NCI-H1417 treated with DMSO at 0.1 percent for 48 hours (cell line): ENCODE measurements at regions not wholly inside any gene's neighbourhood (a gene's known extent, or its start where the extent isn't known, plus 50 kb on each side); places are given as distances from the start of the nearest gene placed in this dataset.

Source experiments
- DNase-seq: peaks from one replicate; lab custom pipeline; 2025; lab: John Stamatoyannopoulos, UW

DNA sequence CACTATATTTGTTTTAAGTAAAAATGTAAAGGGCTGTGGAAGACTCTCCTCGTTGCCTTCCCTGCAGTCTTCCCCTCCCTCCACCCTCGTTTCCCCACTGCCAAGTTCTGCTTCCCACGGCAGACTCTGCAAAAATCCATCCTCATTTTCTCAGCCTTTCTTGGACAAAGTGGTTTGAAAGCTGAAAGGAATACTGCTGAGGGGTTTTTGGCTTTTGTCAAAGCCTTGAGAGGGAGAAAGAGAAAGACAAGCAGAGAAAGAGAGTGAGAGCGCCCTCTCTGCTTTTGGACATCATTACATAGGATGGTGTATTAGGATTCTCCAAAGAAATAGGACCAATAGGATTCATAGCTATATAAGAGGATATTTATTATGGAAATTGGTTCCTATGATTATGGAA, 455.9 kb upstream of the SOX11 start:
- no peak for DNase-seq

DNA sequence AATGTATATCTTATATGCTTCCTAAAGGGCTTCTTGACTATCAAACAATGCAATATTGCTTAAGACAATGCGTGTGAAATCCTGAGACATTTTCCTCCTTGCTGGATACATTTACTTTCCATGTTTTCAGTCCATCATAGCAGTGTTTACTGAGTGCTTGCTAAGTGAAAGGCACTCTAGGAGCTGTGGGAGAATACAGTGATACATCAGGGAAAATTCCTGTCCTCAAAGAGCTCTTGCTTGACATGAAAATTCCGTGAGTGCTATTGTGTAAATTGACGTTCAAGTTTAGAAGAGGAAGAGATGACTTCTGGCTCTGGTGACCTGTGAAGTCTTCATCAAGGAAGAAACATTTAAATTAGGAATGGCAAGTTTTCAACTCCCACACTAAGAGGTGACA, 449.4 kb upstream of the SOX11 start:
- DNase-seq: no peak

DNA sequence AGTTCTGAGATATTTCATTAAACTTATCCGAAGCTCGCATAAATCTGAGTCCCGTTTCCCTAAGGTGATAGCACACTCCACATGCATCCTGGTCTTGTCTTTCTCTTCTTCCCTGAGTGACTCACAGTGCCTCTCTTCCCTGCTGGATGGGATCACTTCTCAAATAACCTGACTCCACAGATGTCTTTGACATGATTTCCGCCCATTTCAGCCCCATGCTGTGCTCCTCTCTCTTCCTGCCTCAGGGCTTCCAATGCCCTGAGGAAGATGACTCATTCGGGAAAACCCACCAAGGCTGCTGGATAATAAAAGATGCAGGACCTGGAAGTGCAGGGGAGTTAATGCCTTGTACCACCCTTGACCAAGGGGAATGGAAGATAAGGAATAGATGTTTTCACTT, 441.7 kb upstream of the SOX11 start:
- no peak for DNase-seq

DNA sequence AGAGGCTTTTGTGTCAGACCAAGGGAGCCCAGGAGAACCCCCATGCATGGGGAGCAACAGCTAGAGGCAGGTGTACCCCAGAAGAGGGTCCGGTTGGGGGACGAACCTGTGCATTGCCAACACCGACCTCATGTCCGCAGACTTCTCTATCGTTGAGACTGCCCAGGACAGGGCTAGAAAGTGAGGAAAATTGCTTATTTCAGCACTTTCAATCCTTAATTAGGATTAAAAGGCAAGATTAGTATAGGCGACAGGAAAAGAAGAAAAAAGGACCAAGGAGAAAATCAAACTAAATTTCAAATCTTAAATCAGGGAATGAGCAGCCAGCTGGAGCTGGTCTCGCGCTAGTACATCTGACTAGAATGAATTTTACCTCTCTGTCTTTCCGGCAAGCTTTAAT, 438.9 kb upstream of the SOX11 start:
- no peak for DNase-seq

DNA sequence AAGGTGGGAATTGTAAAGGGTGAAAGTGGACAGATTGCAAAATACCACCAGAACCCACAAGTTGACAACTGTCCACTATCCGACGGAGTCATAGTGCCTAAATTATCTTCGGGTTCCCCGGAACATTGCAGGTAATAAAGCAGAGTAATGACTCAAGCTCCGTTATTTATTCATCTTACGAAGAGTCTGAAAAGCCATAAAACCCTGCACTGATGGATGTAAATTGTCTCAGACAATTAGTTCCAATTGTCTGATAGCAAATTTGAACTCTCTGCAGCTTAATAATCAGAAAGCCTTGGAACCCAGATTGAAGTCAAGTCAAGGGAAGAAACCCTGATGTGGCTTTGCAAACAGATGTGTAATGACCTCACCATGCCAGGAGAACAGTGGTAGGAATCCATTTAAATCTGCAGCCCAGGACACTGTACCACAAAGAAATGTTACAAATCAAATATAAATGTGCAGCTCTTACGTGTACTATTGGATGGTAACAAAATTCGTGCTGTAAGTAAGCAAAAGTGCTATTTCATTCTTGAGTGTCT, 437.3 kb upstream of the SOX11 start:
- DNase-seq: no peak

DNA sequence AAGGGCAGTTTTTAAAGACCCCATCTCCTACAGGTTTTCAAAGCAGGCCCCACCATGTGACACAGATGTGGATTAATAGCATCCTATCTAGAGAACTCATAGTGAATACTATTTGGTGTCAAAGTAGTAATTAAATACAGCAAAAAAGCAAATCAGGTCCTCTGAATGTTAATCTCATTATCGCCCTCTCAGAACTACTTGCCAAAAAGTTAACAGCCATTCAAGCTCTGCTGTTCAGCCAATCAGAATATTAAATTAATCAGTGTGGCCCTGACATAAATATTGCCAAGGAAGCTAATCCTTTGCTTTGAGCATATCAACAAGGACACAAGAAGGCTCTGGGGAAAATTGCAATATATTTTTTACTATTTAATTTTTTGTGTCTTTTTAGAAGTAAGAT, 428.9 kb upstream of the SOX11 start:
- DNase-seq: no peak

DNA sequence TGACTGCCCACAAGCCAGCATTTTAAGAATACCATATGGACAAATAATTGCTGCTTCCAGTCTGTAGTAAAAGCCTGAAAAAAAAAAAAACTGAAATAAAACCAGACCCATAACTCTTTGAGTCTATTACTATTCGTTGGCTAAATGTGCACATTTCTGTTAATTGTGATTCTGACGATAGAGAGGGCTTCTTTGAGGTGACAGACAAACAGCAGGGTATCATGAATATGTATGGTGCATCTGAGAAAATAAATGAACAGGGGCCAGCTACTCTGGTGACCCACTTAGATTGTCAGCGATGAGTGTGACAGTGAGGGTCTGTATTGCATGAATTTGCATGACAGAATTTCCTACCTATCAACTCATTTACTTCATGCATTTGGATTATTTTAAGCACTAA, 427.8 kb upstream of the SOX11 start:
- DNase-seq: no peak

DNA sequence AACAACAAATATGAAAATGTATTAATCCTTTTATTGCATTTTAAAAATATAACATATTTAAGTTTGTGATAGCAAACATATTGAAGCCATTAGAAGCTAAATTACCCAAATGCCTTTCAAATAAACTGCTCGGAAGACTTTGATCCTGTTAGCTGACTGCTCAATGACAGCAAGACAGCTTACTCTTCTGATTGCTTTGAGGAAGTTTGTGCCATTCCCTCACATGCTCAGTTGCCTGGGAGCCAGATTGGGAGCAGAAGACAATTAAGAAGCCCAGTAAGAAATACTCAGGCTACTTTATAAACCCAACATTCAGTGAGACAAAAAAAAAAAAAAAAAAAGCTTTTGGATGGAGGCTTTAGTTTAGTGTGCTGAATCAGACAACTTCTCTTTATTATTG, 407.1 kb upstream of the SOX11 start:
- no peak for DNase-seq

DNA sequence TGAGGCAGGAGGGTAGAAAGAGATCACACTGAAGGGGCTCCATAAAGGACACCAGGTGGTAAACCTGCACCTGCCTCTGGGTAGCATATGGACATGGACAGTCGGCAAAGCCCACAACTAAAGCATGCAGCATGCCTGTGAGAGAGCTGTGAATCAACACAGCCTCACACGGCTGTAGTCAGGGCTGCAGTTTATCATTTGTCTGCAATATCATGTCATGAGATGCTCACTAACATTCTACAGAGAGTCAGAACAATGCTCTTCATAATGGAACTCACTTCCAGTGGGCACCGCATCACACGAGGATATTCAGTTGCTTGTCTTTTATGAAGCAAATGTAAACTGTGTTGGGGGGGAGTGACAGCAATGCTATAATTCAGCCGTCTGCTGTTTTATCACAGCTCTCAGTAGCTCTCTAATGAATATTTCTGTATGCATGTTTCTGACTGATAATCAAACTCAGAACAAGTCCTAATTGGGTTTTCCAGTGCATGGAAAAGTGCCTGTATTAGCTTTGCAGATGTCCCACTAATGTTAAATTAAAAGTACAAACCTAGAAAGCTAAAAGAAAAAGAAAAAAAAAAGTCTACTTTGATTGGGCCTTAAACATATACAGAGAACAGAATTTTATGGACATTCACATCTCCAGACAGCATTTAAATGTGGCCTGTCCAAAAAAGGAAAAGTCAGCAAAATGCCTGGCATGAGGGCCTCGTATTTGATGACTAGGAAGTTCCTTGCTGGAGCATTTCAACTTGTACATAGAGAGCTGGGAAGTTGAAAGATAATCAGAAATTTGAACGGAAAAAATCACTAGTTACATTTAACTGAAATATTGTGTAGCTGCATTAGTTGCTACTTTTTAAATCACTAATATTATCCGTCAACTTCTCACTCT, 406.1 kb upstream of the SOX11 start:
- no peak for DNase-seq

DNA sequence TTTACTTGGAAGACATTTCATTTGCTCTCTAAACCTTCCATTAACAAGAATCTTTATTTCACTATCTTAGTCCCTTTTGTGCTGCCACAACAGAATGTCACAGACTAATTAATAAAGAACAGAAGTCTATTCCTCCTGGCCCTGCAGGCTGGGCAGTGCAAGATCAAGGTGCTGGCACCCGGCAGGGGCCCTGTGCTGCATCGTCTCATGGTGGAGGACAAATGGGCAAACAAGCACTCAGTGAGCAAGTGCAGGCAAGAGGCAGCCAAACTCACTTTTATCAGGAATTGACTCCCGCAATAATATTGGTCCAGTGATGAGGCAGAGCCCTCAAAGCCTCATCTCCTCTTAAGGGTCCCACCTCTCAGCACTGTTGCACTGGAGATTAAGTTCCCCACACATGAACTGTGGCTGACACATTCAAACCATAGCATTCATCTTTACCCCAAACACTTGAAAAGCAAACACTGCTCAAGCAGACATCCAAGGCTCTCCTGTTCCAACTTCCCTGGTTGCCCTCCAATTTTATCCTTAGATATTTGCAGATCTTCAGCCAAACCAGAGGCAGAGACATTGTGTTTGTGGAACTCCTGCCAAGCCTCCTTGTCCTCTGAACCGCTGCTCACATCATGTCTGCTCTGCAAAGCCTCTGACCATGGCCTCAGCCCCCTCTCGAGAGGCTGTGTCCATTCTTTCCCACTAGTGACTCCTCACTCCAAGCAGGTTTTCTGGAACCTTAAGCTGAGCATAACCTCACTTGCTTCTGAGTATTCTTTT, 404.4 kb upstream of the SOX11 start:
- DNase-seq: no peak

DNA sequence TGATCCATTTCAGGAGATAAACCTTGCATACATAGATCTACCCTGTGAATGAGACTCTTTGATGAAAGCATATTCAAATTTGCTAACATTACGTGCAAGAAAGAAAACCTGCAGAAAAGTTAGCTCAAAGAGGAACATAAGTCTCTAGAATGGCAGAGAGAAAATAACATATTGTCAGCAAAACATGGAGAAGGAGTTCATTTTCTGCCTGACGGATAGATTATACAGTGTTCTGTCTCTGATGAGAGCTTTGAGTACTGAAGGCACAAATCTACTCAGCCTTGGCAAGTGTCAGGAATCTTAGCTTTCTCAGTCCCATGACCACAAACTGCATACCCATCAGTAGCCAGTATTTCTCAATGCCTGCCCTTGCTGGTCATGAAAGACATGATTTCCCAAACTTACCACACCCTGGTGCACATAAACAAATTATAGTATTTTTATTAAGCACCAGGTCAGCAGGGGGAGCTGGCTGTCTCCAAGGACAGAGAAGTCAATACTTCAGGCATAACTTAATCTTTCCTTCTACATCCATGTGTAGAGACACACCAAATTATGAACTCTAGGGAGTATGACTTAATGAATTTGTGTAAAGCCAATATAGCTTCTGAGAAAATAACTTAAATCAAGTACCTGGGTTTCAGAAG, 401.2 kb upstream of the SOX11 start:
- DNase-seq: no peak

DNA sequence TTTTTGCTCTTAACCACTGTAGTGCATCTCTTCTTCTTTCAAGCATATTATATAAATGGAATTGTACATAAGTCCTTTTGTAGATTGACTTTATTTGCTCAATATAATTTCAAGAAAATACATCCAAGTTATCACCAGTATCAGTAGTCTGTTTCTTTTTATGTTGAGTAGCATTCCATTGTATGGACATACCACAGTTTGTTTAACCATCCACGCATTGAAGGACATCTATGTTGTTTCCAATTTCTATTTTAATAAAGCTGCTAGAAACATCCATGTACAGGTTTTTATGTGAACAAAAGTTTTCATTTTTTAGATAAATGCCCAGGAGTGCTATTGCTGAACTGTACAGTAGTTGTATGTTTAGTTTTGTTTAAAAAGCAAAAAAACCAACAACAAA, 387.5 kb upstream of the SOX11 start:
- DNase-seq: no peak

DNA sequence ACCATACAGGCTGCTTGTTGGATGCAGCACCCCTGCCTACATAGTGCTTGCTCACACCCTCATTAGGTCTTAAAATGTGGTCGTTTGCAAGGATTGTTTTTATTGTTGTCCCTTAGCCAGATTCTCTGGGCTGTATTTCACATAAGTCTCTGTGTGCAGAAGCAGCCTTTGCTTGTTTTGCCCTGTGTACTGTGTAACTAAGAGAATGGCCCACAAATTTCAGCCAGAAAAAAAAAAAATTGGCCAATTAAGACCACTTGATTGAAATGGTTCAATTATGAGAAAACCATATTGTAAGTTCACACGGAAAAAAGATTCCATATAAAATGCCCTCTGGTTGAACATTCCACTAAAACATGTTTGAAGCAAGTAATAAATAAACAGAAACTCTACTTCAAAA, 377.1 kb upstream of the SOX11 start:
- no peak for DNase-seq

DNA sequence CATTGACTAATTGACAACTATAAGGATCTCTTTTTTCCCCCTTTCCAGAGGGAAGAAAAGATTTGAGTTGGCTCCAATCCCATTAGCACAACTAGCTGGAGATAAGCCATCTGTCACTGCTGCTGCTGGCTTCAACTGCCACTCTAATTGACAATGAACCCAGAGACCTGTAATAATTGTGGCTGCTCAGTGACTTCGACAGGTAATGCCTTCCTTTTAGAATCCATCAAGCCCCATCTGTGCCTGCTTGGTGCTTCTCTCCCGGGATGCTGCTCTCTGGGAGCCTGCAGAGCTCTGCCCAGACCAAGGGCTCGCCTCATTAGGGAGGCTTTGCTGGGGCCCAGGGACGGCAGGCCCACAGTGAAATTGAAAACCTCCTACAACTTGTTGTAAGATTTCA, 376.7 kb upstream of the SOX11 start:
- DNase-seq: peak; percentile 31

DNA sequence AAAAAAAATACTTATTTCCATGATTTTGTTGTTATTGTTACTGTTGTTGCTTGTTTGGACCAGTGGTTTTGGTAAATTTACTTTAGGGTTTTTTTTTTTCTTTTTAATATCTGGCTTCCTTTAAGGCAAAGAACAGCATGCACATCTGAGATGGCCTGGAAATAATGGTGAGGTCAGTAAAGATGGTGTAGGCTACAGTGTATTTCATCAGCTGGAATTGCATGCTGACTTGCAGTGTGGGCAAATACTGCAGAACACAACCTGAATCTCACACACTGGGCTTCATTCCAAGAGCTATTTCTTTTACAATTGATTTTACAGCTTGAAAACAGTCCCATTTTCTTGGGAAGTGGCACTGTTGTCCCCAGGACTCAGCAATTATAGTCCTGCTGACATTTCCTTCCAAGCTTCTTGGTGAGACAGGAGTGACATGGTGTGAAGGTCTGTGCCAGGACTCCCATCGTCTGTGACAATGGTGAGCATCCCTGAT, 376.1 kb upstream of the SOX11 start:
- DNase-seq: no peak

DNA sequence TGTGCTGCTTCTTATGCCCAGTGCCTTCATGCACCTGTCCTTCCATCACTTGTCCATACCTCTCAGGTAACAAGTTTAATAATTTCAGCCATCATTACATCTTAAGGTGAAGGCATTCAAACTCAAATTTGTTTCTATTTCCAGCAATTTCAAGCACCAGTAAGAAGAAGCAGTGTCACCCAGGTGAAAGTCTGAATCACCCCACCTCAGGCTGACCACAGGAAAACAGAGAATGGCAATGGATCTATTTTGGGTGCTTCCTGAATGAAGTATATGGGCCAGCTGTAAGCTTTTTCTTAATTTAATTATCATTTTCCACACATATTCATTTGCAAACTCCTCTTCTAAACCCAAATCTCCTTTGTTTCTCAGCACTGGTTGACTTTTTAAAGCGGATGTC, 372.7 kb upstream of the SOX11 start:
- DNase-seq: no peak

DNA sequence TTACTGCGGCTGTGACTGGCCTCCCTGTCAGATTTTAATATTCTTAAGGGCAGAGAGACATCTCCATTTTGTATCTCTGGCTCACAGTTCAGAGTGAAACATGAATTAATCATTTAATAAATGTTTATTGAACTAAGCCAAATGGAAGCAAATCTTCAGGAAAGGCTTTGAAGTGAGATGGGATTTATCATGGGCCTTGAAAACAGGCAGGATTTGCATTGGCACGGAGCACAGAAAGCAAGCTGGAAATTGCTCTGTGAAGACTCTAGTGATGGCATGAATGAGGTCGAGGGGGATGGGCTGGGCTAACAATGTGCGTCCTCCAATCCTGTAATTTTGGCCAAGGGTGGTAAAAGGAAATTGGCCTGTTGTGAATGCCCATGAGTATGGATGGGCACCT, 369.8 kb upstream of the SOX11 start:
- no peak for DNase-seq

DNA sequence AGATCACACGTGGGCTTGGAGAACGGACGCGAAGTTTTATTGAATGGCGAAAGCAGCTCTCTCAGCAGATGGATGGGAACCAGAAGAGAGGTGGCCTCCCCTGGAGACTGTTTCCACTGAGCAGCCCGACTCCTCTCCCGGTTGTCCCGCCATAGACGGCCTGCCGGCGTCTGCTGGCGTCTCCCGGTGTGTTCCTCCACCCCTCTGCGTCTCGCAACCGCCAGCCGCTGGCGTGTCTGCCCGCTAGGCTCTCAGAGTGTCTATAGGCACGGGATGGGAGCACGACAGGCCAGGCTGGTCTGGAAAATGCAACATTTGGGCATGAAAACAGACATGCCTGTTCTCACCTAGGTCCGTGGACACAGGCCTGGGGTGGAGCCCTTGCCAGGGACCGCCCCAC, 366.7 kb upstream of the SOX11 start:
- no peak for DNase-seq

DNA sequence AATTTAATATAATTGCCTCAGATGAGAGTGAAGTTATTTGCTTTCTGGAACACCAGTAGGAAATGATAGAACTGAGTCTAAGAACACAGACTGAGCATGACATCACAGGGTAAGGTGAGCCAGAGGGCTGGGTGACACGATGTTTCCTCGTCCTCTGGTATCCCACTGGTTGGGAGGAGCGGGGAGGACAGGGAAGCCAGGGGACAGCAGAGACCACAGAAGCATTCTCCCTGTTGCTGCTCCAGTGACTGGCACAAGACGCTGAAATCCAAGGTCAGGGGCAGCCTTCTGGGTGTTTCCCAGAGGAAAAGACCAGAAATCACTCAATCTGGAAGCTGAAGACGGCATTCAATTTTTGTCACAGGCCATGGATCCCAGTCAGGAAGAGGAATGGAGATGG, 363.4 kb upstream of the SOX11 start:
- no peak for DNase-seq

DNA sequence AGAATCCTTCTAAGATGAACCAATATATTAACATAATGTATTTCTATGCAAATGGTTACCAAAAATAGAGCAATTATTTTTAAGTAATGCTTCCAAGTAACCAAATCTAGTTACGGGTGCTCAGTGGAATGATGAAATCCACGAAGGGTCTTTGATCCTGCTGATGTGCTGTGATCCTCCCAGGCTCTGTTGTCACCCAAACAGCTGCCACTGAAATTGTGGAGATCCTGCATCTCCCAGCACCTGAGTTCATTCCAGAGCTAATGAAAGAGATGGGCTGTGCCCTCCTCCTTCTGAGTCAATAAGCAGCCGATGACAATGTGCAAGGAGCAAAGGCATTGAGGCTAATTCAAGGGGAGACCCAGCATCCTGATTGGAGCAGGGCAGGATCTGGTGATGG, 362.4 kb upstream of the SOX11 start:
- no peak for DNase-seq

DNA sequence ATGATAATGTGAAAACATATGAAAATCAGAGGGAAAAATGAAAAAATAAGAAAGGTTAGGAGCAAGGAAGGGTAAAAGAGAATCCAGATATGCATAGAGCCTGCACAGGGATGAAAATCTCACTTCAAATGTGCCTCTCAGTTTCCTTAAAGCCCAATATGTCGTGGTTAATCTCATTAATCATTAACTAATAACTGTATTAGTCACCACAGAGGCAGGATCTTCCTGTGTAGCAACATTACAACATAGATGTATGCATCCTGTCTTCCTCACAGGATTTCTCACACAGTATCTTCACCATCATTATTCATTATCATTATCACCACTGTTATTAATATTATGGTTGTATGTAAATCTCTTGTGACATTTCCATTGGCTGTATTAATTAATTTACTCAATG, 361.2 kb upstream of the SOX11 start:
- no peak for DNase-seq

DNA sequence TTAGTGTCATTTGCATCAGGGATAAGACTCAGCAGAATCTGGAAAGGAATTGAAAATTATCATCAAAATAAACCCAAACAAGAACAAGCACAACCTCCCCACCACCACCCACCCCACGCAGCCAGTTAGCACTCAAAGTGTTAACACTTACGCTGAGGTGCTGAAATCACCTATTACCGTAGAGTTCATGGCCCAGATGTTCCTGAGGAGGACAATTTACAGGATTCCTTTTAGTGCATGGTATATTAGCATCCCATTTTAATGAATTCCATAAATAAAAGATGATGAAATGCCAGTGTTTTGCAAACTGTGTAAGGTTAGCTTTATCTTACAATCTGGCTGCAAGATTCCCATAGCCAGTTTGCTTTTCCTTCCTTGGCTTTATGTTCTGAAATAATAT, 359.3 kb upstream of the SOX11 start:
- no peak for DNase-seq

DNA sequence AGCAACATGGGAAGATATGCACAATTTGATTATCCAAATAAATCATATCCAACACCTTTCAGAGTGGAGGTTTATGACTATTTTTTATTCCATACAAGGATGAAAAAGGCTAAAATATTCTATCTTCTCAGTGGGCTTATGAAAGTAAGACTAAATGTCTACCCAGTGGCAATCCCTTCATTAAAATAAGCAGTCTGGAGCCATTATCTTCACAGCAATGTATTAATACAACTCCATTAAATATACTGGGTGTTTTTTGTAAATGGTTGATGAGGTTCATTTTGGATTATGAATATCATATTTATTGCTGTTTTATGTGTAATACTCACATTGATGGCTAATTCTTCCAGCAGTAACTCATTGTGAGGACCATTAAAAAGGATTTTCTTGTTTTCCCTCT, 352.7 kb upstream of the SOX11 start:
- no peak for DNase-seq
